ENCODE measurements at regions not wholly inside any gene's neighbourhood (a gene's known extent, or its start where the extent isn't known, plus 50 kb on each side); places are given as distances from the start of the nearest gene placed in this dataset.
A peak's percentile ranks its signal among the peaks of the same experiment; 100 is the strongest.

DNA sequence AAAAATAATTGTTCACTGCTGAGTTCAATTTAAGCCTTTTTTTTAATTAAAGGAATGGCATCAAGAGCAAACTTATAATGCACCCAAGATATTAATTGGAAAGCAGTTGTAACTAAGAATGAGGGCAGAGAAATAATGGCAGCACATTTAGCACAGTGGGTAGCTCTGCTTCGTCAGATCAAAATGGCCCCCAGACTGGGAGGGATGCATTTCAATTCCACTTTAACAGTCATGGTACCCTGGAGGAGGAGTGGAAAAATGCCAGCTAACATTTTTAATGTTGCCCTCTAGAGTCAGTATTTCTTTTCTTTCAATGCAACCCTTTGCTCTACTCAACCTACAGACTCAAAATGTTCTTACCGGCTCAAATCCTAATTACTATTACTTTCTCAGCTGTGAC, 504.8 kb upstream of the SETBP1 start:
- peaks cover 0 to 3% (median 0%) of the 10 kb centered on the region in 5 donors for H3K4me1 ChIP-seq (ENCODE audit: control insufficient read depth in 5 of 5, insufficient read depth in 5 of 5, low read length in 5 of 5)
- H3K4me3 ChIP-seq = no peak overlapping the region
- H3K9ac ChIP-seq (ENCODE audit: insufficient read depth in 1 of 2, low read length in 2 of 2) = no peak overlapping the region
- no peak overlapping the region for H3K27ac ChIP-seq (ENCODE audit: low read depth in 1 of 2, low read length in 1 of 2)
- 96 to 99% methylated on average over 2 of the region's 2 CpGs for WGBS, 2 donors
- DNase-seq = no peak
- no peaks in the 10 kb centered on the region for H3K9me3 ChIP-seq (ENCODE audit: control insufficient read depth in 4 of 4, insufficient read depth in 3 of 4, low read length in 3 of 4)
- no peaks in the 10 kb centered on the region for H3K27me3 ChIP-seq (ENCODE audit: control insufficient read depth in 3 of 3, insufficient read depth in 3 of 3, low read length in 2 of 3)
- TF ChIP-seq, protein P1, sequence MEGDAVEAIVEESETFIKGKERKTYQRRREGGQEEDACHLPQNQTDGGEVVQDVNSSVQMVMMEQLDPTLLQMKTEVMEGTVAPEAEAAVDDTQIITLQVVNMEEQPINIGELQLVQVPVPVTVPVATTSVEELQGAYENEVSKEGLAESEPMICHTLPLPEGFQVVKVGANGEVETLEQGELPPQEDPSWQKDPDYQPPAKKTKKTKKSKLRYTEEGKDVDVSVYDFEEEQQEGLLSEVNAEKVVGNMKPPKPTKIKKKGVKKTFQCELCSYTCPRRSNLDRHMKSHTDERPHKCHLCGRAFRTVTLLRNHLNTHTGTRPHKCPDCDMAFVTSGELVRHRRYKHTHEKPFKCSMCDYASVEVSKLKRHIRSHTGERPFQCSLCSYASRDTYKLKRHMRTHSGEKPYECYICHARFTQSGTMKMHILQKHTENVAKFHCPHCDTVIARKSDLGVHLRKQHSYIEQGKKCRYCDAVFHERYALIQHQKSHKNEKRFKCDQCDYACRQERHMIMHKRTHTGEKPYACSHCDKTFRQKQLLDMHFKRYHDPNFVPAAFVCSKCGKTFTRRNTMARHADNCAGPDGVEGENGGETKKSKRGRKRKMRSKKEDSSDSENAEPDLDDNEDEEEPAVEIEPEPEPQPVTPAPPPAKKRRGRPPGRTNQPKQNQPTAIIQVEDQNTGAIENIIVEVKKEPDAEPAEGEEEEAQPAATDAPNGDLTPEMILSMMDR (IDR thresholded peaks at IDR 0.05; ENCODE audit: control extremely low read depth, extremely low read depth) = no peak
- H3K36me3 ChIP-seq (ENCODE audit: control insufficient read depth in 4 of 4, insufficient read depth in 4 of 4, low read length in 4 of 4) = no peaks in the 10 kb centered on the region
- no peak for ATAC-seq (ENCODE audit: insufficient read depth, low FRiP score)

GRCh38 chr18:44178476-44178875, 502.2 kb upstream of the SETBP1 start:
- Histone ChIP-seq H3K36me3 (ENCODE audit: control insufficient read depth in 4 of 4, insufficient read depth in 4 of 4, low read length in 4 of 4) (no peaks in the 10 kb centered on the region), H3K27me3 (ENCODE audit: control insufficient read depth in 3 of 3, insufficient read depth in 3 of 3, low read length in 2 of 3) (no peaks in the 10 kb centered on the region), H3K9ac (ENCODE audit: insufficient read depth in 1 of 2, low read length in 2 of 2) (no peak overlapping the region), H3K27ac (ENCODE audit: low read depth in 1 of 2, low read length in 1 of 2) (no peak overlapping the region), H3K9me3 (ENCODE audit: control insufficient read depth in 4 of 4, insufficient read depth in 3 of 4, low read length in 3 of 4) (no peaks in the 10 kb centered on the region), H3K4me1 (ENCODE audit: control insufficient read depth in 5 of 5, insufficient read depth in 5 of 5, low read length in 5 of 5) (peaks cover 0 to 3% (median 0%) of the 10 kb centered on the region in 5 donors), H3K4me3 (no peak overlapping the region)
- 48 to 61% methylated on average over 2 of the region's 2 CpGs for WGBS, 2 donors
- TF ChIP-seq, protein P1 (IDR thresholded peaks at IDR 0.05; ENCODE audit: control extremely low read depth, extremely low read depth) = no peak
- DNase-seq = peak in 1 of 3 donors; percentile 29
- no peak for ATAC-seq (ENCODE audit: insufficient read depth, low FRiP score)

DNA sequence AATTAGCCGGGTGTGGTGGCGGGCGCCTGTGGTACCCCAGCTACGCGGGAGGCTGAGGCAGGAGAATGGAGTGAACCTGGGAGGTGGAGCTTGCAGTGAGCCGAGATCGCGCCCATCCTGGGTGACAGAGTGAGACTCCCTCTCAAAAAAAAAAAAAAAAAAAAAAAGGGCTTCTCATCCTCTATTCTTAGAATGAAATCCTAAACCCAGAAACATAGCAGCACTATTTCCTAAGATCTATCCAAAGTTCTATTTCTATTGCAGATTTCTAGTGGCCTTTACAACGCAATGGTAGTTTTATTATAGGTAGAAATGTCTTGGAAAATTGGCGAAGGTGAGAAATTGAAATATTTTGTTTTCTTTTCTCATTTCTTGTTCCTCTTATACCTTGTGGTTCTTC, 501.0 kb upstream of the SETBP1 start:
- WGBS, 2 donors = 97% methylated on average over 10 of the region's 10 CpGs
- no peak overlapping the region for H3K4me3 ChIP-seq
- no peaks in the 10 kb centered on the region for H3K36me3 ChIP-seq (ENCODE audit: control insufficient read depth in 4 of 4, insufficient read depth in 4 of 4, low read length in 4 of 4)
- H3K27me3 ChIP-seq (ENCODE audit: control insufficient read depth in 3 of 3, insufficient read depth in 3 of 3, low read length in 2 of 3) = no peaks in the 10 kb centered on the region
- H3K4me1 ChIP-seq (ENCODE audit: control insufficient read depth in 5 of 5, insufficient read depth in 5 of 5, low read length in 5 of 5) = peaks cover 0 to 3% (median 0%) of the 10 kb centered on the region in 5 donors
- TF ChIP-seq, protein P1 (IDR thresholded peaks at IDR 0.05; ENCODE audit: control extremely low read depth, extremely low read depth) = no peak
- H3K9me3 ChIP-seq (ENCODE audit: control insufficient read depth in 4 of 4, insufficient read depth in 3 of 4, low read length in 3 of 4) = no peaks in the 10 kb centered on the region
- no peak overlapping the region for H3K9ac ChIP-seq (ENCODE audit: insufficient read depth in 1 of 2, low read length in 2 of 2)
- H3K27ac ChIP-seq (ENCODE audit: low read depth in 1 of 2, low read length in 1 of 2) = no peak overlapping the region
- DNase-seq = no peak
- no peak for ATAC-seq (ENCODE audit: insufficient read depth, low FRiP score)

- TF ChIP-seq, protein P1 (IDR thresholded peaks at IDR 0.05; ENCODE audit: control extremely low read depth, extremely low read depth) = no peak
- no peaks in the 10 kb centered on the region for H3K9me3 ChIP-seq (ENCODE audit: control insufficient read depth in 4 of 4, insufficient read depth in 3 of 4, low read length in 3 of 4)
- WGBS, 2 donors = 85 to 90% methylated on average over 1 of the region's 1 CpG
- no peaks in the 10 kb centered on the region for H3K27me3 ChIP-seq (ENCODE audit: control insufficient read depth in 3 of 3, insufficient read depth in 3 of 3, low read length in 2 of 3)
- H3K4me3 ChIP-seq = no peak overlapping the region
- H3K9ac ChIP-seq (ENCODE audit: insufficient read depth in 1 of 2, low read length in 2 of 2) = no peak overlapping the region
- H3K4me1 ChIP-seq (ENCODE audit: control insufficient read depth in 5 of 5, insufficient read depth in 5 of 5, low read length in 5 of 5) = peaks cover 0 to 3% (median 0%) of the 10 kb centered on the region in 5 donors
- H3K36me3 ChIP-seq (ENCODE audit: control insufficient read depth in 4 of 4, insufficient read depth in 4 of 4, low read length in 4 of 4) = no peaks in the 10 kb centered on the region
- H3K27ac ChIP-seq (ENCODE audit: low read depth in 1 of 2, low read length in 1 of 2) = no peak overlapping the region
- DNase-seq = no peak
- no peak for ATAC-seq (ENCODE audit: insufficient read depth, low FRiP score)
Measured at GRCh38 chr18:44180683-44181082, 500.0 kb upstream of the SETBP1 start.

Measured in lung (tissue), 11 donors.